Liver (tissue), 3 donors: ENCODE measurements at regions not wholly inside any gene's neighbourhood (a gene's known extent, or its start where the extent isn't known, plus 50 kb on each side); places are given as distances from the start of the nearest gene placed in this dataset.

ENCODE experiments used
- EGR1 ChIP-seq, 2 donors: IDR thresholded peaks; 2 replicates each; pipeline ENCODE4 v1.6.1; 2016 to 2018; ENCODE audit warnings: antibody characterized with exemption in 2 of 2, low read depth in 2 of 2
- HNF4A ChIP-seq, 2 donors: conservative IDR thresholded peaks; 2 replicates each; pipeline ENCODE4 v1.6.1; 2016; ENCODE audit warnings: antibody characterized with exemption in 2 of 2, mild to moderate bottlenecking in 2 of 2
- RAD21 ChIP-seq, 2 donors: IDR thresholded peaks; 2 replicates each; pipeline ENCODE4 v1.6.1; 2016; ENCODE audit warnings: antibody characterized with exemption in 2 of 2, mild to moderate bottlenecking in 2 of 2
- TF ChIP-seq, protein P1 (sequence below): fragments of 150-350 bp; IDR thresholded peaks from 2 replicates; pipeline ENCODE4 v1.5.1; 2017; ENCODE audit warnings: improper control_type of control experiment, low read depth, low read length; ENCODE audit not compliant: missing input control
- donor health status: healthy.
- donor health status: healthy.

DNA sequence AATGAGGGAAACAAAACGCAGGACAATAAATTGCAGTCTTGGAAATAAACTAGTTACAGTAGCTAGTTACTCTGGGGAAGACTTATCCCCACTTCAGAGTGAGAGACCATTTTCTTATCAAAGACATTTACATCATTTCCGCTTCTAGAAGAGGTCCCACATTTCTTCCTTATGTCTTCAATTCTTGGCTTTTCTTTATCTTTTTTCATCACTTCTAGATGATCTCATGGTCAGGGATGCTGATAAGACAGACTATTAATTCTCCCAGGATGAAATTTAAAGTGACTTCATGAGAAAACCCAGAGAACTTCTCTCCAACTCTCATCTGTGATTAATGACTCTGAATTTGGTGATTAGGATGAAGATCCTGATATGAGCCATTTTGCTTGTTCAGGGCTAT lies 229.1 kb downstream of the MTRR start:
- TF ChIP-seq, protein P1, sequence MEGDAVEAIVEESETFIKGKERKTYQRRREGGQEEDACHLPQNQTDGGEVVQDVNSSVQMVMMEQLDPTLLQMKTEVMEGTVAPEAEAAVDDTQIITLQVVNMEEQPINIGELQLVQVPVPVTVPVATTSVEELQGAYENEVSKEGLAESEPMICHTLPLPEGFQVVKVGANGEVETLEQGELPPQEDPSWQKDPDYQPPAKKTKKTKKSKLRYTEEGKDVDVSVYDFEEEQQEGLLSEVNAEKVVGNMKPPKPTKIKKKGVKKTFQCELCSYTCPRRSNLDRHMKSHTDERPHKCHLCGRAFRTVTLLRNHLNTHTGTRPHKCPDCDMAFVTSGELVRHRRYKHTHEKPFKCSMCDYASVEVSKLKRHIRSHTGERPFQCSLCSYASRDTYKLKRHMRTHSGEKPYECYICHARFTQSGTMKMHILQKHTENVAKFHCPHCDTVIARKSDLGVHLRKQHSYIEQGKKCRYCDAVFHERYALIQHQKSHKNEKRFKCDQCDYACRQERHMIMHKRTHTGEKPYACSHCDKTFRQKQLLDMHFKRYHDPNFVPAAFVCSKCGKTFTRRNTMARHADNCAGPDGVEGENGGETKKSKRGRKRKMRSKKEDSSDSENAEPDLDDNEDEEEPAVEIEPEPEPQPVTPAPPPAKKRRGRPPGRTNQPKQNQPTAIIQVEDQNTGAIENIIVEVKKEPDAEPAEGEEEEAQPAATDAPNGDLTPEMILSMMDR, result no peak
- TF ChIP-seq RAD21 (IDR thresholded peaks at IDR 0.05), result no peak
- TF ChIP-seq HNF4A (conservative IDR thresholded peaks at IDR 0.05), result no peak
- TF ChIP-seq EGR1 (IDR thresholded peaks at IDR 0.05; ENCODE audit: low read depth in 2 of 2), result no peak
